HPDE6-E6E7 (cell line): ENCODE measurements at regions not wholly inside any gene's neighbourhood (a gene's known extent, or its start where the extent isn't known, plus 50 kb on each side); places are given as distances from the start of the nearest gene placed in this dataset.
A peak's percentile ranks its signal among the peaks of the same experiment; 100 is the strongest.

ENCODE experiments used
- DNase-seq: peaks from one replicate; pipeline ENCODE4 v3.0.0; 2011; ENCODE audit warnings: missing footprints; ENCODE audit errors: extremely low spot score

GRCh38 chr2:222797871-222798270 lies 63.0 kb upstream of the ACSL3 start:
- no peak for DNase-seq

GRCh38 chr2:222798528-222798927 lies 62.3 kb upstream of the ACSL3 start:
- DNase-seq = no peak

GRCh38 chr2:222799262-222799918 lies 61.4 kb upstream of the ACSL3 start:
- DNase-seq = no peak

GRCh38 chr2:222802514-222803196 lies 58.2 kb upstream of the ACSL3 start:
- DNase-seq = no peak

- no peak for DNase-seq
These were observed 56.5 kb upstream of the ACSL3 start for GRCh38 chr2:222804351-222804750.

GRCh38 chr2:222805591-222806304 lies 55.1 kb upstream of the ACSL3 start:
- peak; percentile 67 for DNase-seq

- no peak for DNase-seq
These were observed 54.2 kb upstream of the ACSL3 start for GRCh38 chr2:222806526-222807137.

GRCh38 chr2:222807431-222807830 lies 53.4 kb upstream of the ACSL3 start:
- DNase-seq = no peak

- no peak for DNase-seq
These were observed 51.3 kb upstream of the ACSL3 start for GRCh38 chr2:222809582-222809981.

GRCh38 chr2:222810044-222810443 lies 50.8 kb upstream of the ACSL3 start:
- DNase-seq = no peak
